Esophagus muscularis mucosa (tissue), 4 donors: ENCODE measurements at regions not wholly inside any gene's neighbourhood (a gene's known extent, or its start where the extent isn't known, plus 50 kb on each side); places are given as distances from the start of the nearest gene placed in this dataset.

Experiments
- EP300 ChIP-seq: sonication (generic); formaldehyde crosslinking; IDR thresholded peaks from one replicate; pipeline ENCODE4 v1.6.1; 2017; ENCODE audit warnings: antibody characterized with exemption
- POLR2A ChIP-seq: fragments of 450-650 bp; IDR thresholded peaks from one replicate; pipeline ENCODE4 v1.6.1; 2017; ENCODE audit warnings: antibody characterized with exemption, moderate library complexity, mild to moderate bottlenecking, low read depth
- POLR2AphosphoS5 ChIP-seq, 2 donors: sonication (generic); formaldehyde crosslinking; IDR thresholded peaks; one replicate each; pipeline ENCODE4 v1.6.1; 2017; ENCODE audit warnings: antibody characterized with exemption in 2 of 2
- TF ChIP-seq, protein P1 (sequence below), 3 experiments: fragments of 200-600 bp in 2 of 3; fragments of 450-650 bp in 1 of 3; sonication (generic) in 2 of 3; IDR thresholded peaks; one replicate each; pipeline ENCODE4 v1.5.1; 2017 to 2019; ENCODE audit warnings: antibody characterized with exemption in 3 of 3, mild to moderate bottlenecking in 2 of 3, moderate library complexity in 1 of 3

DNA sequence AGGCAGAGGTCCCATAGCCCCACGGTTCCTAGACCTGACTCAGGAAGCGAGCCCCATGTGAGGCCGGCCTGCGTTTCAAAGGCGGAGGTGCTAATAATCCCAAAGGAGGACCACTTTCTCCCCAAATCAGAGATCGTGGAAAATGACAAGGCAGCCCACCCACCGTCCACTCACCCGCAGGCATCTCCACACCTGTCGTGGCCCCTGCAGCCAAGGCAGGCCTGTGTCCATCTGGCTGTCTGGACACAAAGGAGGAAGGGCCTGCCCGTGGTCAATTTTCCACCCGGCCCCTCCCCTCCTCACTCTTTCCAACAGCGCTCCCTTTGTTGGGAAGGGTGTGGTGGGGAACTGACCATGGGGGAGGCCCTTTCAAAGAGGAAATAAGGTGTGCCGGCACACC, 125.3 kb upstream of the TMEM132D start:
- TF ChIP-seq POLR2AphosphoS5 (IDR thresholded peaks at IDR 0.05): no peak
- TF ChIP-seq, protein P1, sequence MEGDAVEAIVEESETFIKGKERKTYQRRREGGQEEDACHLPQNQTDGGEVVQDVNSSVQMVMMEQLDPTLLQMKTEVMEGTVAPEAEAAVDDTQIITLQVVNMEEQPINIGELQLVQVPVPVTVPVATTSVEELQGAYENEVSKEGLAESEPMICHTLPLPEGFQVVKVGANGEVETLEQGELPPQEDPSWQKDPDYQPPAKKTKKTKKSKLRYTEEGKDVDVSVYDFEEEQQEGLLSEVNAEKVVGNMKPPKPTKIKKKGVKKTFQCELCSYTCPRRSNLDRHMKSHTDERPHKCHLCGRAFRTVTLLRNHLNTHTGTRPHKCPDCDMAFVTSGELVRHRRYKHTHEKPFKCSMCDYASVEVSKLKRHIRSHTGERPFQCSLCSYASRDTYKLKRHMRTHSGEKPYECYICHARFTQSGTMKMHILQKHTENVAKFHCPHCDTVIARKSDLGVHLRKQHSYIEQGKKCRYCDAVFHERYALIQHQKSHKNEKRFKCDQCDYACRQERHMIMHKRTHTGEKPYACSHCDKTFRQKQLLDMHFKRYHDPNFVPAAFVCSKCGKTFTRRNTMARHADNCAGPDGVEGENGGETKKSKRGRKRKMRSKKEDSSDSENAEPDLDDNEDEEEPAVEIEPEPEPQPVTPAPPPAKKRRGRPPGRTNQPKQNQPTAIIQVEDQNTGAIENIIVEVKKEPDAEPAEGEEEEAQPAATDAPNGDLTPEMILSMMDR (IDR thresholded peaks at IDR 0.05): no peak
- TF ChIP-seq EP300: no peak
- TF ChIP-seq POLR2A: no peak
